Pulmonary artery endothelial cell (primary cell): ENCODE measurements at regions not wholly inside any gene's neighbourhood (a gene's known extent, or its start where the extent isn't known, plus 50 kb on each side); places are given as distances from the start of the nearest gene placed in this dataset.

Experiments
- DNase-seq: peaks from one replicate; pipeline ENCODE4 v3.0.0-alpha.2; 2011; ENCODE audit warnings: low read depth, low spot score

DNA sequence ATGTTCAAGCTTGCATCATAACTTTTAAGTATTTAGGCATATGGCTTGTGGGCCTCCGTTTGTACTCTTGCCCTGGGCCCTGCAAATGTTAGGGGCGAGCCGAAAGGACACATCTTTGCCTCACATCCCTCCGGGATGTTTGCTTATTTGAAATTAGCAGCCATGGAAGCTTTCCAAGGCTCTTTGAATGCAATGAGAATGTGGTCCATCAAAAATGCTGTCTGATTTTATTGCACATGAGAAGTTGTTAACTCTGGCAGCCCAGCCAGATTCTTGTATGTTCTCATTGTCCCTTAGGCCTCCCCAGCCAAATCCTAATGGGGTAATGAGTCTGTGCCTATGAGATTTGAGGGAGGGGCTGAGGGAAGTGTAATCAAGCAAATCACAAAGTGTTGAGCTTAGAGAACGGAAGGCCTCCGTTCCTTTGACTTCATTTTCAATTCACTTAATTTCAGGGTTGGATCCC, 261.2 kb upstream of the MARCKS start:
- no peak for DNase-seq

DNA sequence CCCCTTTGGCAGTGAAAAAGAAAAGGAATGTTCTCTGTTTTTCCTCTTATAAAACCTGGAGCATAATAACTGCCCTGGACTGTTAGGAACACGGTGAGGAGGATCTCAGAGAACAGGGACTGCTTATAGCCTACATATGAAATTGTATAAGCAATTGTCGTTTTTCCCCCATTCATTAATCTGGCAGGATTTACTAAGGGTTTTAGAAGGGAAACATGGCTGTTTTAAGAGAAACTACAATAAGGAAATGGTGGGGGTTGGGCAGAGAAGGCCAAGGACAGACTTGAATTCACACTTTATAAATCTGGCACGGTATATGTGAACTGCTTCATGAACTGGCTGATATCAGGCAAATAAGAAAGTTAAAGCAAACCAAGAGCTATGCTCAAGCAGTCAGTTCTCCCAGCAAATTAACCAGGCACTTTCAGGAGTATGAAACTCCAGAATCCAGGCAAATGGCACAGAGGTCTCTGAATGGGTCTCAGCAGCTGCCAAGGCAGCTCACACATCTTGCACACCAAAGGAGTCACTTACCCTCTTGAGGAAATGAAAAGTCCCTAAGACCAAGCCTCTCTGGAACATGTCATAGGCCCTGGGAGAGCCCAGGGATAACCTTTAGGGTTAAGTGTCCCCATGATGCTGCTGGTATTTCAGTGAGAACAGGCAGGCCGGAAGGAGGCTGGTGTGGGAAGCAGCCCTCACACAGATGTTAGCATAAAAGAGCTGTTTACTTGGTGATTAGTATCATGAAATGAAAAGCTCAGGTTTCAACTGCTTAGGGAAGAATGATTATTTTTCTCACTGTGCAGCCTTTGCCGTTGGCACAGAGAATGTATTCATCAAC, 260.5 kb upstream of the MARCKS start:
- no peak for DNase-seq

DNA sequence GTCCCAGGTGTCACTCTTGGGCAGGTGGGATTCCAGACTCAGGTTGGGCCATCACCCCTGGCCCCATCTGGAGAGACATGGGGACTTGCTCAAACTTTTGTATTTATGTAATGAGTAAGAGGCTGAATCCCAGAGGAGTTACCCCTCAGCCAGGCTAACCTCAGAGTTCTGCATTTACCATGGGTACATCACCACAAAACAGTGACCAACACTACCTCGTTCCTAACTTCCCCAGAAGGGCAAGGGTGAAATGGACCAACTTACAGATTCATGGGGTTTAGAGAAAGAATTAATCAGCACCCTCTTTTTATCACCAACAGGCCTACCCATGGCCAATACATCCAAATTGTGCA, 259.9 kb upstream of the MARCKS start:
- no peak for DNase-seq

DNA sequence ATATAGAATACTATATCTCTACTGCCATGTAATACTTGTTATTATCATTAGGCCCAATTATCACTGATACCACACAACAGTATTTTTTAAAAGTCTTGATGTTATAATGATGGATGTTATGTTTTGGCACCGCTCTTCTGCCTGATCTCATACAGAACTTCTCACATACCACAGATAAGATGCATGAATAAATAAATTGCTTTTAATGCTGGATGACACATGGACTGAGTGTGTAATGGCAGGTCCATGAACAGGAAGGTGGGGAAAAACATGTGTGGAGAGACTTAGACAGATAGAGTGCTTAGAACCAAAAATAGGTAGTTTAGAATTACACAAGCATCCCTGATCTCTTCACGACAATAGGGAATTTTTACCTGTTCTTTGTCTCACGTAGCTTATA, 258.4 kb upstream of the MARCKS start:
- DNase-seq, result no peak

DNA sequence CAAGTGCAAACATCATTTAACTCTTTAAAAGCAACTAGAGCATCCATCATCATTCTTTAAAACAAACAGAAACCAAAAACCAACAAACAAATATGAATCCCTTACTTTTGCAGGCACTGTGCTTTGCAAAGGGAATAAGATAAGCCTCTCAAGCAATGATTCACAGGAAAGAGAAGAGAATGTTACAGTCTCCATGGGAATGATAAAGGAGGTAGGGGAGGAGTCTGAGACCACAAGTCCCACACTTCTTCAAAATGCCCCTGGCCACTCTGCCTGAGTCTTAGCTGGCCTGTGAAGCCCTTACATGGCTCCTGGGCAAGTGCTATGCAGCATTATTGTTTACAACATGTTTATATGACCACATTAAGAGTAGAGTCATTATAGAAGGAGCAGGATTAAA, 257.7 kb upstream of the MARCKS start:
- no peak for DNase-seq

DNA sequence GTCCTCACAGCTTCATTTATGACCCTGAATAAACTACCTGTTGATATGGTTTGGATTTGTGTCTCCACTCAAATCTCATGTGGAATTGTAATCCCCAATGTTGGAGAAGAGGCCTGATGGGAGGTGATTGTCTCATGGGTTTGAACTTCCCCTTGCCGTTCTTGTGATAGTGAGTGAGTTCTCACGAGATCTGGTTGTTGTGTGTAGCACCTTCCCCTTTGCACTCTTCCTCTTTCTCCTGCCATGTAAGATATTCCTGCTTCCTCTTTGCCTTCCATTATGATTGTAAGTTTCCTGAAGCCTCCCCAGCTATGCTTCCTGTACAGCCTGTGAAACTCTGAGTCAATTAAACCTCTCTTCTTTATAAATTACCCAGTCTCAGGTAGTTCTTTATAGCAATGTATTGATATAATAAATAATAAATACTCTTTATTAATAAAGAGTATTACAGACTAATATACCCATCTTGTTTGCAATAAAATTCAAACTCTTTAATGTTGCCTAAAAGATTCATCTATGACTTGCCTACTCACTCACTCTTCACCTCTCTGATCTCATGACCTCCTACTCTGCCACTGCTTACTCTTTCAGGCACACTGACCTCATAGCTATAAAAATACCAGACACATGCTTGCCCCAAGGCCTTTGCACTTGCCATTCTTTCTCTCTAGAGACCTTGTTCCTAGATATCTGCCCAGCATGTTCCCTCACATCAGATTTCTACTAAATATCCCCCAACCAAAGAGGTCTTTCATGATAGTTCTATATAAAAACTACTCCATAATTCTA, 256.4 kb upstream of the MARCKS start:
- DNase-seq, result no peak

DNA sequence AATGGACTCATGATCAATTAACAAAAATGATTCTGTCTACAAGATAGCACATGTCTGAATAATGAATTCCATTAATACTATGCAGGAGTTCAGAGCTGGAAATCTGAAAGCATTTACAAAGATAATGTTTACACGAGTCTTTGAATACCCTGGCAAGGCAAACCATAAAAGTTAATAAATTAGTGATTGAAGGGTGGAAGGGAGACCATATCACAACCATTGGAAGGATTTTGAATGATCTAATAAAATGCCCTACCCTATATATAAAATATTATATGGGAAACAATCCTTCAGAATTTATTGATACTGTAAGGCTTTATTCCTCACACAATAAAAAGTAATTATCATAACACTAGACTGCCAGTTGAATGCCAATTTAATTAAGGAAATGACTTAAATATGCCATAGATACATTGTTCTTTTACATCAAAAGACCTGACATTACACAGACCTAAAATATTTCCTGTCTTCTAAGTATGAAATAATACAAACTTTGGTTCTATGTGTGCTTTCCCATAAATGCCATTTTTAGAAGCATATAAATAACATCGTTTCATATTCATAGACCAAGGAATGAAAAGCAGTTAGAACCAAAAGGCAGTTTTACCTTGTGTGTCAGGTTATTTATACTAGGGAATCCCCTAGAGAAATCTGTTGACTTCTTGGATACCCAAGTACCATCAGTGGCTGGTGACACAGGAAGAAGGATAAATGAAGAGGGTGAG, 249.2 kb upstream of the MARCKS start:
- DNase-seq, result no peak

DNA sequence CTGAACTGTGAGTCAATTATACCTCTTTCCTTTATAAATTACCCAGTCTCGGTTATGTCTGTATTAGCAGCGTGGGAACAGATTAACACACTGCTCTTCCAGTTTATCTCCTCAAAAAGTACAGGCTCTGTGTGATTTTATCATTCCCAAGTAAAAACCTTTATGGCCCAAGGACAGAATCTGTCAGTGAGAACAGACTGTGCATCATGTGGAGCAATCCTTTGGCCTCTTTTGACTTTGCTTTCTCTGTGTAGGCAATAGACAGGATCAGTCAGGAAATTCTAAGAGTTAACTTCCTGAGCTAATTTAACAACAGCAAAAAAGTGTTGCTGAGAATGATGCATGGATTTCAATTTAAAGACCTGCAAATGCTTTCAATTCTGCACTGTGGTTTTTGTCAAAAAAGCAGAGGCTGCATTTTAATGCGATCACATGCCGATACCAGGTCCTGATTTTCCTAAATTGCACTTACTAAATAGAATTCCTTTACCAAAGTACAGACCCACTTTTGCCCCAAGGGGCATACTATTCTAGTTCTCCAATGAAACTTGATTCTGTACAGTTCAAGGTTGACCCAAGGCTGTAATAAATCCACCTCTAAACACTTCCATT, 246.7 kb upstream of the MARCKS start:
- DNase-seq, result no peak

DNA sequence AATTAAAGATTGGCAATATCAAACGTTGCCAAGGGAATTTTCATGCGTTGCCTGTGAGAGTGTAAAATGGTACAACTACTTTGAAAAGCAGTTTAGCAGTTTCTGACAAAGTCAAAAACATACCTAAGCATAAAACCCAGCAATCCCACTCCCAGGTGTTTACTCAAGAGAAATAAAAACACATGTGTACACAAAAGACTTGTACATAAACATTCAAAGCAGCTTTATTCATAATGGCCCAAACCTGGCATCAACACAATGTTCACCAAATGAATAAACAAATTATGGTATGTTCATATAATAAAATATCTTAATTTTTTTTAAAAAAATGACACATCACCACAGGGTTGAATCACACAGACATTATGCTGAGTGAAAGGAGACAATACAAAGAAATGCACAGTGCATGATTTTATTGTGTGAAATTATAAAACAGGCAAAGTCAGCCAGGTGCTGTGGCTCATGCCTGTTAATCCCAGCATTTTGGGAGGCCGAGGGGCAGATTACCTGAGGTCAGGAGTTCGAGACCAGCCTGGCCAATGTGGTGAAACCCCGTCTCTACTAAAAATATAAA, 240.4 kb upstream of the MARCKS start:
- no peak for DNase-seq

DNA sequence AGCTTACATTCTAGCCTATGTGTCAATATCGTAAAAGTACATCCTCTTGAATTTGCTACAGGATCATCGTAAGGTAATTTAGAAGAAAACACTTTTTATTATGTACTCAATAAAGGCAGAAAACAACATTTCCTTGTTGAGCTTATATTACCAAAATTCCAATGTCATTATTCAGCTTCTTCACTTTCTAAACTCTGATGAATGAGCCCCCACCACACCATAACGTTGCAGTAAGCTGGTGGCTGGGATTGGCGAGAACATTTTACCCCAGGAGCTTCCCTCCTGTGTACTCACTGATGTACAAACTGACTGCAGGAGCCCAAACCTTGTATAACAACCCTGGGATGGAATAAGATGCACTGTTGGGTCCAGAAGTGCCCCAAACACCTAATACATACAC, 238.1 kb upstream of the MARCKS start:
- no peak for DNase-seq

DNA sequence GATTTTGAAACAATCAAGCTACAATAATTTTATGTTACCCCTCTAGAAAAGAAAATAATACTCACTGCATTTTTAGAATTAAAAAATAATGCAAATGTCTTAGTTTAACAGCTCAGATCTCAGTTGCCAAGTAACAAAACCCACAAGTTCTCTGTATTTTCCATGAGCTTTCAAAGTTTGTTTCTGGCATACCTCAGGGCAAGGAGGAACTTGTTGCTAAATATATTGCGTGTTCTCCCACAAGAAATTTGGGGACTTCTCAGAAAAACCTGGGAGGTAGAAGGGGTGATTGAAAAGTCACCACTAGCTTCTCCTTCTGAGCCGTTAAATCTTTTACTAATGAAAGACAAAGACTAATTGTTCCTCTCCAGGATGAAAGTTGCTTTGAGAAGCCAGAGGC, 236.8 kb upstream of the MARCKS start:
- no peak for DNase-seq

DNA sequence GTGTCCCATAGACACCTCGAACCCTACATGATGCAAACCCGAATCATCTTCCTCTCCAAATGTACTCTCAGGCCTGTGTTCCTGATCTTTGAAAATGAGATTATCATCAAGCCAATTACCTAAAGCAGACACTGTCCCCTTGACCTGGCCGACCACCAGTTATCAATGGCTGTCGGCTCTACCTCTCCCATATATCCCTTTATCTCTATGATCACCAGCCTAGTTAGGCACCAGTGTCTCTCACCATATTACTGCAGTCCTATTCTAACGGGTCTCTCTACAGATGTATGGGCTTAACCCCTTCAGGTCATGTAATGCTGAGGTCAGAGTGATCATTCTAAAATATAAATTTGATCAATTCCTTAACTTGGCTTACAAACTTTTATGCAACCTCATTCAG, 234.9 kb upstream of the MARCKS start:
- DNase-seq, result no peak

DNA sequence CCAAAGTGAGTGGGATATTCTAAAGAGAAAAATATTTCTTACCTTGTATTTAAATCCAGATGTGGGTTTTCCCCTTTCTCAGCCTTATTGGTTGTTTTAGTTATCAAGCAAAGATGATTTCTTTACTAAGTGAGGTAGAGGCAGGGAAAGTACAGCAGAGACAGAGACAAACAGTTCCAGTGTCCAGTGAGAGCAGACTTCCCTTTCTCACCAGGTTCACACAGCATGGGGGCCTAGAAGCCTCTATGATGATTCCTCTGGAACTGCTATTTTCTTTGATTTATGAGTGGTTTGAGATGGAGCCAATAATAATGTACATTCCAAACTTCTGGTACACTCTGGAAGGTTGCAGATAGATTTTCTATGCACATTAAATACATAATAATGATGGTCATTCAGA, 234.0 kb upstream of the MARCKS start:
- DNase-seq, result no peak

DNA sequence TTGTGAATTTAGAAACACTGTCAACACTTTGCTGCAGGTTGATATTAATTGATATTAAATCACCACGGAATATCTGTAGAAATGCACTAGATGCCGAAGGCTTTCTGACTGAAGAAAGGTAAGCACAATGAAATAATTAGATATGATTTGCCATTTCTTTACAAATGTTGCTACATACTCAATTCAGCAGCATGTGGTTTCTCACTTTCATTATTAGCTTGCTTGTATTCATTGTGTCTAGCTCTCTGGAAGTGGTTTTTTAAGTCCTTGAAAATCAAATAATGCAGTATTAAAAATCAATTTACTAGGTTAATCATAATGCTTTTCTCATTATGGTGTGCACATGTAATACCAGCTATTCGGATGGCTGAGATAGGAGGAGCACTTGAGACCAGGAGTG, 231.3 kb upstream of the MARCKS start:
- DNase-seq, result no peak

DNA sequence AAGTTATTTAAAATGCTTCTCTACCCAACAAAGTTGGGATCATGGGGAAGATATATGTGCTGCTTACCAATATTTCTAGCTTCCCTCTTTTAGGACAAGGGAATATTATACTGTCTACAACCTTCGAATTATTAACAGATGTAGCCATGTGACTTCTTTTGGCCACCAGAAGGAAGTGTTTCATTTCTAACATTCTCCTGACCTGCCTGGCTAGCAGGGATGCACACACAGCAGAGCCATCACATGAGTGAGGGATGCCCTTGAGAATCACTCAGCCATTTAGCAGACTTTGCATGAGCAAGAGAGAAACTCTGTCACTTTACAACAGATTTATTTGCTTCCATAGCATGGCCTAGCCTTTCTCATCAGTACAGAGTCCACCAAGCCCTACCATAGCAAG, 230.7 kb upstream of the MARCKS start:
- no peak for DNase-seq

DNA sequence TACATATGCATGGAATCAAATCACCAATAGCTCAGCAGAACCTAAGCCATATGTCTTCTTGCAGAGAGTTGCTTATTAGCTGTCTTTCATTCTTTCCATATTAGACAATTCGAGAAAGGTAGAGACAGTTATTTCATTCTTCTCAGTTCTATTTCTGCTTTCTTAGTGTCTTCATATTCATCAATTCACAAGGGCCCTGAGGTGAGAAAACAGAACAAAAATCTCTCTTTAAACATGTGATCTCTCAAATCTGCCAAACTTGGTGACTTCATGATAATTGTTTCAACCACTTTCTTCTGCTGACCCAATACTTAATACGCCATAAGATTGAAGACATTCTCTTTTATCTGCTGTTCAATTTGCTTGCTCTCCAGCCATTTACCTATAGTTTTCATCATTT, 229.7 kb upstream of the MARCKS start:
- no peak for DNase-seq

DNA sequence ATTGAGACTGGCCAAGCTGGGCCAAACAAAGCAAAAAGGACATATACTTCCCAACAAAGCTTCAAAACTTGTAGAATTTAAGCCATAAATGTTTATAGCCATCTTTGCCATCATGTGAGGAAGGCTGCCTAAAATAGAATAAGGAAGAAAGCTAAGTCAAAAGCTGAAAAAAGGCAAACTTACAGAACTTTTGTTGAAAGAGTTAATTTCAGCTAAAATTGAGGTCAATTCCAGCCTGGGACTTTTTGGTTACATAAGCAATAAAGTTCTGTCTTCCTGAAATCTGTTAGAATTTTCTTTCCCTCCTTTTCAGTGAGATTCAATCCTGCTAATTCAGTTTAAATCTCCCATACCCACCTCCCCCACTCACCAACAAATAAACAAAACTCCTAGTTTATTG, 227.9 kb upstream of the MARCKS start:
- DNase-seq, result no peak

DNA sequence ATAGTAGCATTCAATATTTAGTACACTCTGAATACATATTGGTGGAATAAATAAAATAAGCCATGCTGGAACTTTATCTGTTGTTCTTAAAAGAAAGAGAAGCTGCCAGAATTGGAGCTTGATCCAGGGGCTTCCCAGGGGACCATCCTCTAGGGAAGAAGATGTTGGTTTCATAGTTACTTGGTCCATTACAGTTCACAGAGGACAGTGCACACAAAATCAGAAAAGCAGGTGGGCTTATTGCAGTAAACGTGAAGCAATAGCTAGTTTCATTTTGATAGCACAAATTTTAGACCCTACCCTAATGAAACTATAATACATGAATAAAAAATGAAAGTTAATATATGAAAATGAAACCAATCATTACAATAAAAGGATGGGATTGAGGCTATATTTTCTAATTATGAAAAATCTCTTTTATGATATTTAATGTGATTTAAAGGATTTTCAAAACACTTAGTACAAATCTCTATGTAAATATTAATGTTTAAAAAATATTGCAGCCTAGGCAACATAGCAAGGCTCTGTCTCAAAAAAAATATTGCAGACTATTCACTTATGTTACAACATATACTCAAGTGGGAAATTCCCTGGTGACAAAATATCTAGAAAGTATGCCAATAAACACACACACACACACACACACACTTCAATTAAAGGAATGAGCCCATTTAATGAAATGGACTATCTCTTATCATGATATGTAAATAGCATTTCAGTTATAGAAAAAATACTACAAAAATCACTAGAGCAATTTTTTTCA, 227.0 kb upstream of the MARCKS start:
- DNase-seq, result no peak

DNA sequence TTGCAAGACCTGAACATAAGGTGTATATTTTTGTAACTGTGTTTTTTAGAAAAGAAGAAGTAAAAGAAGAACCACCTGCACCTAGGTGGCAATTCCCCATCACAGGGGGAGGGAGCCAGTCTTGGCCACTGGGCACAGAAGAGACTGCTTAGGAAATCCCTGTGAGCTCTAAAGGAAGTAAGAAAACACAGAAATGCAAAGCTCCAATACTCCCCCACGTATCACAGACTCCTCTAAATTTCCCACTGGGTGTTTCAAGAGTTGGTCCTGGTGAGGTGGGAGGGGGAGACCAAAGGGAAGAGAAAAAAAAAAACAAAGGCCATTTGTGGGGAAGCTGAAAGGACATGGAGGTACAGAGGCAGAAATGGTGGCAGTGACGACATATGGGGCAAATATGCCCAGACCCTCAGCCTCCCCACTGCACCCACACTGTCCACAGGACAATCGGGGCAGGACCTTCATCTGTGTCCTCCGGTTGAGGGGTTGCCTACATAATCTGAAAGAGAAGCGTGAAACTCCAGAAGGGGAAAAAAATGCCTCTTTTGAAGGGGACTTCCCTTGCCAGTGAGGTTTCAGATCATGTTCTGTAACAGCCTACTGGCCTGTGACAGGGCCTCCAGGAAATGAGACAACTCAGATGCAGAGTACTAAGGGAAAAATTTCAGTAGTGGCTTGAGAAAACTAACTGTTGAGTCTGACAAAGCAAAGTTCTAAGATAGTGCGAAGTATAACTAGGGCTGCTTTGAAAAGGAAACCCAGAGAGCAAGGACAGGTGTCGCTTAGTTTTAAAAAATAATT, 226.2 kb upstream of the MARCKS start:
- no peak for DNase-seq

DNA sequence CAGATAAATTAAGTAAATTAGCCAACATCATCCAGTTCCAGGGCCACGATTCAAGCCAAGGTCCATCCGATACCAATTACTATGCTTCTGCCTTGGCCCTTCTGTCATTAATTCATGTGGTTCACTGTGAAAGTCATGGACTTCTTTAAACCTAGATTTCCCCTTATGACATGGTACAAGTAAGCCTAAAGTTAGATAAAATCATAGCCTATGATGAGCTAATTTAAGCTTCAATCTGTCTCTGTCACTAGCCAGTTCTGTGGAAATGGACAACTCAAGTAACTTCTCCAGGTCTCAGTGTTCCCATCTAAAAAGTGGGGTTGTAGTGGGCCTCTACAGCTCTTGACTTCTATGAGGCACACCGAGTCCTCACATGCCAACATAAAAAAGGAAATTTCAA, 225.5 kb upstream of the MARCKS start:
- no peak for DNase-seq
